Peyer's patch (tissue), 4 donors: ENCODE measurements at regions not wholly inside any gene's neighbourhood (a gene's known extent, or its start where the extent isn't known, plus 50 kb on each side); places are given as distances from the start of the nearest gene placed in this dataset.

Experiments
- CTCF ChIP-seq, 6 experiments: fragments of 450-650 bp in 4 of 6; fragments of 200-600 bp in 2 of 6; sonication (generic) in 1 of 6; IDR thresholded peaks; one replicate each; pipeline ENCODE4 v1.5.1; 2017 to 2019; ENCODE audit warnings: antibody characterized with exemption in 6 of 6, mild to moderate bottlenecking in 3 of 6, moderate library complexity in 1 of 6
- POLR2A ChIP-seq, 2 donors: fragments of 450-650 bp; IDR thresholded peaks; one replicate each; pipeline ENCODE4 v1.5.1; 2017; ENCODE audit warnings: antibody characterized with exemption in 2 of 2, mild to moderate bottlenecking in 2 of 2, moderate library complexity in 2 of 2

GRCh38 chr3:159583662-159584061 is 405.0 kb upstream of the IL12A start:
- TF ChIP-seq CTCF (IDR thresholded peaks at IDR 0.05) (no peak), POLR2A (IDR thresholded peaks at IDR 0.05) (no peak)
